Epithelial cell of proximal tubule (primary cell): ENCODE measurements at regions not wholly inside any gene's neighbourhood (a gene's known extent, or its start where the extent isn't known, plus 50 kb on each side); places are given as distances from the start of the nearest gene placed in this dataset.

Source experiments
- DNase-seq: peaks from one replicate; pipeline ENCODE4 v3.0.0-alpha.2; 2011; ENCODE audit warnings: low read depth
- H3K4me3 ChIP-seq: 2 replicates; pipeline ENCODE4 v1.5.1; 2011; ENCODE audit warnings: low read depth, mild to moderate bottlenecking, low read length
- CTCF ChIP-seq: conservative IDR thresholded peaks from 2 replicates; pipeline ENCODE4 v1.5.1; 2012; ENCODE audit warnings: low read depth, mild to moderate bottlenecking, low read length

DNA sequence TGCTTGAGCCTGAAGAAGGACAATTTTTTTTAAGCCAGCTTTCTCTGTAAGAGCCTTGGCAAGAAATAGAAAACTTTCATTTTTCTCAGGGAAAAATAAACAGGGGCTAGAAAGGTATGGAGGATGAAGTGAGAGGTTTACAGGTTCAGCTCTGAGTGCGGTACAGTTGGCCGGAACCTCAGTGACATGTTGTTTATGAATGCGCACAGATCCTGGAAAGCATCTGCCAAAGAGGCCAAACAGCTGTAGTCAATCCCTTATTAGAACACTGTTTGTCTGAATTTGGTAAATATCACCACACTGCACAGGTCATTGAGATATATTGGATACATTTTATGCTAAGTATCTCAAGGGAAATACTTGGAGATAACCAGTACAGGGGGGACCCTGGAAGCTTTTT, 561.8 kb upstream of the MDFIC2 start:
- TF ChIP-seq CTCF, result no peak
- H3K4me3 ChIP-seq, result no peak overlapping the region
- no peak for DNase-seq

GRCh38 chr3:70873686-70874085, 561.2 kb upstream of the MDFIC2 start:
- H3K4me3 ChIP-seq, result no peak overlapping the region
- no peak for DNase-seq
- TF ChIP-seq CTCF, result no peak

DNA sequence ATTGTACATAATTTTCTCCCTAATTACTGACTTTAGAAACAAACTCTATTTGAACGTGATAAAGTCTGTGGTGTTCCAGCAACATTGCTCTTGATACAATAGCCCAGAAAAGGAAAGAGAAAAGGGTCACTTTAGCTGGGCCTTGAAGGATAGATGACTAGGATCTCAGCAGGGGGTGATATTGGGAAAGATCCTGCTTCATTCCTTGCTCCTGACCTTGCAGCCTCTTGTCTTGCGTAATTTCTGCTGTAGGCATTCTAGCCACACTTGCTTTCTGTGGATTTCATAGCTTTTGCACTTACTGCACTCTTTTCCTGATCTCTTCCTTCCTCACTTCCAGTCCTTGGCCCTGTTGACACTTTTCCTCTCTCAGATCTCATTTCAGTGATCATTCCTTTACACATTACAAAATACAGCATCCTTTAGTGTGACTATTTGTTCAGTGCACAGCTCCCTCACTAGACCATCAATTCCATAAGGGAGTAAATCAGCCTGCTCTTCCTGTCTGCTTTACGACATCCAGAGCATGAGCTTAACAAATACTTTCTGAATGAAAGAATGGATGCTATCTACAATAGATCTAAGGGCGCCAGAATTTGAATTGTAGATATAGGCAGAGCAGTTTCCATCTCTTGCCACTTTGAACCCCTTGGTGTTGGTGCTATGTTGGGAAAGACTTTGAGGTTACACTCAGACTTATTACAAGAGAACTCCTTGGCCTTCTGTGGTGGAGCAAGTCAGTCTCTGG, 559.6 kb upstream of the MDFIC2 start:
- peak; percentile 86 for DNase-seq
- TF ChIP-seq CTCF, result no peak
- no peak overlapping the region for H3K4me3 ChIP-seq

DNA sequence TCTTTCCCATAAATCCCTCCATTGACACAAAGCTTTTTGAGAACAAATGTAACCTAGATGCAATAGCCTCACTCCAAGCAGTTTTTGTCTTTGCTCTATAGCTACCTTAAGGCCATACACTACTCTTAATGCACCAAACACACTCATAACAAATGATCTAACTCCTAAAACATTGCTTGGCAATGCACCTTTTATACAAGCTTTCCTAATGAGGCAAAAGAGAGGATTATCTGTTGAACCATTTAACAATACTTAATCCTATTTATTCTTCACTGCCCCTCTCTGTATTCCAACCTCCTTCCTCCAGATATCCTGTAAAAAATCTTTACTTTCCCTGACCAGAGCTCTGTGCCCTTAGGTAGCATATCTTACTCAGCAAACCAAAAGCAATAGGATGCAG, 558.1 kb upstream of the MDFIC2 start:
- TF ChIP-seq CTCF, result no peak
- DNase-seq, result no peak
- H3K4me3 ChIP-seq, result no peak overlapping the region

GRCh38 chr3:70868561-70868960, 556.1 kb upstream of the MDFIC2 start:
- TF ChIP-seq CTCF, result no peak
- DNase-seq, result no peak
- H3K4me3 ChIP-seq, result no peak overlapping the region

GRCh38 chr3:70863049-70863448, 550.6 kb upstream of the MDFIC2 start:
- no peak for DNase-seq
- TF ChIP-seq CTCF, result no peak
- H3K4me3 ChIP-seq, result no peak overlapping the region

DNA sequence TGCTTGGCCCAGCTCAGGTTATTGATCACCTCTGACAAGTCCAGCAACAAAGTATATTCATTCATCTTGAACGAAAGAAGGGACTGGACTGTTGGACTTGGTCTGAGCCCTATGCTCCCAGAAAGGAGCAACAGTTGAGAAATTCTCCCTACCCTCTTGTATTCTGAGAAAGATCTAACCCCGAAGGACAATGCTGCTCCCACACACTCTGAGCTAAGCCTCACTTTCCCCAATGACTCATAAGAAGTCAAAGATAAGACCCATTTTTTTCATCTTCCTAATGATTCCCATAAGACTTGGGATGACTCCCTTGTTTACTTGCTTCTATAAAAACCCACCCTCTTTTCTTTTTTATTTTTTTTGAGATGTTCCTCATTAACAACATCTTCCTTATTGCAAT, 549.4 kb upstream of the MDFIC2 start:
- TF ChIP-seq CTCF, result no peak
- no peak overlapping the region for H3K4me3 ChIP-seq
- no peak for DNase-seq
